DOHH2 (cell line): ENCODE measurements at regions not wholly inside any gene's neighbourhood (a gene's known extent, or its start where the extent isn't known, plus 50 kb on each side); places are given as distances from the start of the nearest gene placed in this dataset.

Experiments used
- EZH2phosphoT487 ChIP-seq: fragments of 200-600 bp; sonication (generic); IDR thresholded peaks from 2 replicates; pipeline ENCODE4 v1.6.1; 2017; ENCODE audit warnings: borderline replicate concordance, mild to moderate bottlenecking, antibody characterized with exemption, low read length, moderate library complexity, mixed read lengths
- TF ChIP-seq, protein P1 (sequence below): fragments of 200-600 bp; sonication (generic); IDR thresholded peaks from one replicate; pipeline ENCODE4 v1.5.1; 2014; ENCODE audit warnings: antibody characterized with exemption, mild to moderate bottlenecking, low read depth, low read length; ENCODE audit not compliant: poor library complexity, severe bottlenecking

DNA sequence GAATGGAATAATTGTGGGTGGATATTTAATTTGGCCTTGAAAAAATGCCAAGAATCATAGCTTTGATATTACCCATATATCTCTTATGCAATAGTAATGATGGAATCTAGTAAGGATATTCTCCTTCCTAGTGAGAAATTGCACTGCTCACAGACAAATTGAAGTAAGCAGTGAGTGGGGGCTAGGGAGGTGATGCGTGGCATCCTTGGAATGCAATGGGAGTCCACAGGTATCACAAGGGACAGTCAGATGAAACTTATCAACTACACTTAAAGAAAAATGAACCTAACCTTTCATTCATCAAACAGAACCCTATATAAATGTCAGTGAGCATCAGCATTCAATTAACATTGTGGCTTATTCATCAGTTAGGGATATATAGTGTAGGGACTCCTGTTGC, 57.8 kb downstream of the IZUMO3 start:
- TF ChIP-seq, protein P1, sequence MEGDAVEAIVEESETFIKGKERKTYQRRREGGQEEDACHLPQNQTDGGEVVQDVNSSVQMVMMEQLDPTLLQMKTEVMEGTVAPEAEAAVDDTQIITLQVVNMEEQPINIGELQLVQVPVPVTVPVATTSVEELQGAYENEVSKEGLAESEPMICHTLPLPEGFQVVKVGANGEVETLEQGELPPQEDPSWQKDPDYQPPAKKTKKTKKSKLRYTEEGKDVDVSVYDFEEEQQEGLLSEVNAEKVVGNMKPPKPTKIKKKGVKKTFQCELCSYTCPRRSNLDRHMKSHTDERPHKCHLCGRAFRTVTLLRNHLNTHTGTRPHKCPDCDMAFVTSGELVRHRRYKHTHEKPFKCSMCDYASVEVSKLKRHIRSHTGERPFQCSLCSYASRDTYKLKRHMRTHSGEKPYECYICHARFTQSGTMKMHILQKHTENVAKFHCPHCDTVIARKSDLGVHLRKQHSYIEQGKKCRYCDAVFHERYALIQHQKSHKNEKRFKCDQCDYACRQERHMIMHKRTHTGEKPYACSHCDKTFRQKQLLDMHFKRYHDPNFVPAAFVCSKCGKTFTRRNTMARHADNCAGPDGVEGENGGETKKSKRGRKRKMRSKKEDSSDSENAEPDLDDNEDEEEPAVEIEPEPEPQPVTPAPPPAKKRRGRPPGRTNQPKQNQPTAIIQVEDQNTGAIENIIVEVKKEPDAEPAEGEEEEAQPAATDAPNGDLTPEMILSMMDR = no peak
- no peak for TF ChIP-seq EZH2phosphoT487
